NCI-H524 (cell line): ENCODE measurements at regions not wholly inside any gene's neighbourhood (a gene's known extent, or its start where the extent isn't known, plus 50 kb on each side); places are given as distances from the start of the nearest gene placed in this dataset.

ENCODE experiments used
- DNase-seq, 2 experiments: peaks; one replicate each; lab custom pipeline; 2025; lab: John Stamatoyannopoulos, UW

GRCh38 chrX:107502316-107502715 lies 52.9 kb downstream of the FRMPD3 start:
- no peak for DNase-seq

GRCh38 chrX:107504006-107504405 lies 54.6 kb downstream of the FRMPD3 start:
- no peak for DNase-seq

GRCh38 chrX:107505223-107505622 lies 55.8 kb downstream of the FRMPD3 start:
- DNase-seq = no peak

DNA sequence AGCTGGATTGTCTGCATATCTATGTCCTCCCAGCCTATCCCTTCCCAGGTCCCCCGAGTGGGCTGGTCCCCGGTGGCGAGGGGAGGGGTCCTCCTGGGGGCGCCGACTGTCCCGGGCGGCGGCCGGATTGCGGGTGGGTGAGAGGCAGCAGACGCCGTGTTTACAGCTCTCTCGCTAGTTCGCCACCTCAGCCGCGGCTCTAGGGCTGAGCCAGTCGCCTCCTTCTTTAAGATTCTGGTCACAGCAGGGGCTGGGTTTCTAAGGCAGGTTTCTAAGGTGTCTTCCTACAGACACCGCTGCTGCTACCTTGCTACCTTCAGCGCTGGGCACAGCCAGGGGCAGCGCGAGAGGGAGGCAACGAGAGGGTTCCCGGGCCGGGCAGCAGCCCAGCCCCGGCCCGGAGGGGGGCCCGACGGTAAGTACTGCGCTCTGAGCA lies 57.2 kb downstream of the FRMPD3 start:
- DNase-seq = no peak

DNA sequence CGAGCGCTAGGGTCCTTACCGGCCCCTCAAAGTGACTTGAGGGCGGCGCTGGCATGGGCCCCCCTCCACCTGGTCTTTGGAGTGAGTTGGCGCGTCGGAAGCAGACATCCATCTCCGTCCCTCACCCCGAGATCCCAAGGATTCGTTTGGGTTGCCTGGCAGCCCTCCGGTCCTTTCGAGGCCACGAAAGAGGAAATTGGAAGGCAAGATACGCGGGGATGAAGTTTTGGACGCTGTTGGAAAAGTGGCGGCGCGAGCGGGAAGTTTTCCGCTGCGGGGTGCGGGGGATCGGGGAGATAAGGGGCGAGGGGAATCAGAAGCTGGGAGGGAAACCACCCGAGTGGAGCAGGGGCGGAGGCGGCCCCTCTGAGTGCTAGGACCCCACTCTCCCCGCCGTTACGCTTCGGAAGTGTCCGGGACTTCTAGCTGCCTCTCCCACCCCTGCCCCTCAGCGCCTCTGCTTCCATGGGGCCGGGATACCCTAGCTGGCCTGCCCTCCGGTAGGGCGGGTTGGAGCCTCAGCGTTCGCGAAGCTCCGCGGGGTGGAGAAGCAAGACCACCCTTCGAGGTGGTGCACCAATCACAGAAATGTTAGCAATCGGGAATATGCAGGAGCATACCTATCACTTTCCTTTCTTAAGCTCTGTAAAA lies 57.8 kb downstream of the FRMPD3 start:
- no peak for DNase-seq

DNA sequence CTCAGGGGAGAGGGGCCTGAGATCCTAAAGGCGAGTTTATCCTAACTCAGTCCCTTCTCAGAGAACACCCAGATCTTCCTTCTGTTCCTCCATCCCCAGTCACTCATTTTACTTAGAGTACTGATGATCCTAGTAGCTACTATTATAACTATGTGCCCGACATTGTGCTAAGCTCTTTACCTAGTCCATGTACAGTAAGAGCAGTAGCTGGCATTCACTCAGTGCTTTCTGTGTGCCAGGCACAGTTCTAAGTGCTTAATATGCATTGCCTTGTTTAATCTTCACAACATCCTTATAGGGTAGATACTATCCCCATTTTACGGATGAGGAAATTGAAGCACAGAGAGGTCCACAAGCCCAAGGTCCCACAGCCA lies 58.3 kb downstream of the FRMPD3 start:
- DNase-seq = no peak

- no peak for DNase-seq
Measured at GRCh38 chrX:107508925-107509324, 59.5 kb downstream of the FRMPD3 start.

- peak in 1 of 2 experiments; percentile 6 for DNase-seq
Measured at GRCh38 chrX:107514944-107515343, 65.5 kb downstream of the FRMPD3 start.

GRCh38 chrX:107521877-107522586 lies 72.6 kb downstream of the FRMPD3 start:
- no peak for DNase-seq

GRCh38 chrX:107522901-107523300 lies 73.4 kb downstream of the FRMPD3 start:
- no peak for DNase-seq

DNA sequence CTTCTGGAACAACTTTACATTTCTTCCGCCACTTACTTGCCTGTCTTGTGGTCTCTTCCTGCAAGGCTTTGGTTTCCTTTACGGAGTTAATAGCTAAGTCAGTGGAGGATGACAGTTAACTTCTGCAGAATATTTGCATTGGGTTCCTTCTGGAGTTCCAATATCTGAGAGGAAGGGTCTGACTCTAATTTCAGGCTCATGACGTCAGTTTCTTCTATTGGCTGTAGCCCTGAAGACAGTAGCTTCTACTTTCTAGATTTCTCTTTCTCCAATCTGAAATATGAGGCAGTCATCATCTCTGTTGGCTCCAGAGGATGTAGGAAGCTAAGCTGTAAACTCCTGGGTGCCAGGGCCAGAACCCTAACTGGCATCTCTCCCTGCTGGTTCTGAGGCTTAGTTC lies 76.7 kb downstream of the FRMPD3 start:
- no peak for DNase-seq

DNA sequence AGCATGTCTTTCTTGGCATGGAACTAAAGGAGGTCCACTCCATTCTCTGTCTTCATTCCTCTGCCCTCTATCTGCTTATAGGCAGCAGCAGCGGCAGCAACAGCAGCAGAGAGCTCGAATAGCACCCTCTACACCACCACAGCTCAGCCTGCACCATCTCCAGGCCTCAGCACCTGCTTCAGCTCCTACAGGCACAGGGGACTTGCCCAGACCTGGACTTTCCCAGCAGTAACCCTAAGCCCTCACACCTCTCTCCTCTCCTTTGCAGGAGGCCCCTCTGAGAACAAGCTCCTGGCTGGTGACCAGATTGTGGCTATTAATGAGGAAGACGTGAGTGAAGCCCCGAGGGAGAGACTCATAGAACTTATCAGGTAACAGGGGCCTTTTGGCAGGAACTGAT lies 80.7 kb downstream of the FRMPD3 start:
- DNase-seq = no peak

GRCh38 chrX:107537815-107538214 lies 88.4 kb downstream of the FRMPD3 start:
- peak; percentile 44 to 54 for DNase-seq

DNA sequence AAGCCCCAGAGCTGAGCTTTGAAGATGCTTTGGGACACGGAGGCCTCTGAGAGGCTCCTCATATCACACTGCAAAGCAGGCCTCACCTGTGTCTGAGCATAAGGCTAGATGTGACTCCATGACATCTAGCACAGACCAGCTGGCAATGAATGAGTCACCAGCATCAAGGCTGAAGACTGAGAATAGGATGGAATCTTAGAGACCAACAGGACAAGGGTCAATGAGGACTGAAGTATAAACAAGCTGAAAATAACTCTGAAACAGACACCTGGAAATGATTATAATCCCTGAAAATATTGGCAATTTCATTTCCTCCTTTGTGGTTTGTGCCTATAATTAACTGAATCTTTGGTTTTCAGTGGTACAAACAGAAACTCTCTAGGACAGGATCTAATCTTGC lies 87.1 kb upstream of the PRPS1 start:
- DNase-seq = no peak

DNA sequence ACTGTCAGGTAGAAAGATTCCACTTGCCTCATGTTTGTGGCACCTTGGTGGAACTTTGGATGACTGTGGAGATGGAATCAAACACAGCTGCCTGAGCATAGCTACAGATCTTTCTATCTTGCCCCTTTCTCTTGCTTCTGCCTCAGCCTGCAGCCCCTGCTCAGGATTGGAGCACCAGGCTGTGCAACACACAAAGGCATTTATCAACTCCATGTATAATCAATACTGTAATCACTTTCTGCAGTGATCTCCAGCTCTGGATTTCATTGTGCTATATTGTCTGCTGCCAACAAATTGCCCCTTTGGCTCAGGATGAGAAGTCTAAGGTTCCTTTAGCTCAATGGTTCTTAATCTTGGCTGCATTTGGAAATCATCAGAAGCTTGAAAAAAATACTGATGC lies 86.3 kb upstream of the PRPS1 start:
- DNase-seq = no peak

DNA sequence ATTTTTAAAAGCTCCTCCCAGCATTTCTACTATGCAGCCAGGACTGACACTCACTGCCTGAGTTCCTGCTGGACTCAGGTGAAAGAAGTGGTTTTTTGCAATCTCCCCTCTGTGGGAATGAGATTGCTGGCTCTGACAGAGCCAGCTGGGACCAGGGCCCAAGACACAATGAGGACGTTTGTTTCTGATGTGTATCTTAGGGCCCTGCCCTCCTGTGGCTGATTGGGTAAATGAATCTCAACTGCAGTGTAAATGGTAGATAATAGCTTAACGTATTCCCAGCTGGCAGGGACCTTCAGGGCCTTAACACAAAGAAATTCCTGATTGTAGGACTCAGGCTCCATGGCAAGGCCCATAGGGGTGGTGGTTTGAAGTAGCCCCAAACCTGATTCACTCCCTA lies 85.8 kb upstream of the PRPS1 start:
- DNase-seq = peak; percentile 23 to 63

DNA sequence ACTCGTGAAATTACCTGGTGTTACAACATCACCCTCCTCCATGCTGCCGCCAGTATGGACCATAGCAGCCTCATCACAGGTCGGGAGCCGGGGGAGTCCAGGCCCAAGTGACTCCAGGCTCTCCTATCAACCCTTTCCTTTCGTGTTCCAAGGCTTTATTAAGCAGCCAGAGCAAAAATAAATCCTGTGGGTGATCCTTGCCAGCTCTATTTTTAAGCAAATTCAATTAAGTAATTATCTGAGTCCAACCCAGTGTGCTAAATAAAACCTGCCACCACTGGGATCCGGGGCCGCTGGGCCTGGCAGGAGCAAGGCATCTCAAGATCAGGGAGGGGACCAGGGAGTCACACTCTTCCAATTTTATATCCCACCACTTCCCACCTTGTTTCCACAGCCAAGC lies 80.7 kb upstream of the PRPS1 start:
- no peak for DNase-seq

DNA sequence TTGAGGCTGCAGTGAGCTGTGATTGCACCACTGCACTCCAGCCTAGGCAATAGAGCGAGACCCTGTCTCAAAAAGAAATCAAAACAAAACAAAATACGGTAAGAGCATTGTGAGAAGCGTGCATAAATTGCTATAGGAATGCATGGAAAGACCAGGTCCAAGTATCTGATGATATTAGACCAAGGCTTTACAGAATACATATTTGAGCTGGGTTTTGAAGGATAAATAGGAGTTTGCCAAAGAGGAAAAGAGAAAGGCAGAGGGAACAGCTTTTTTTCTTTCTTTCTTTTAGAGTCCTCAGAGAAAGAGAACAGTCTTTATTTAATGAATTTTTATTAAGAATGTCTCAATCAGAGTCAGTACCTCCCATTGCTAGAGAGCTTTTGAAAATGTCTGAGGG lies 79.5 kb upstream of the PRPS1 start:
- no peak for DNase-seq

DNA sequence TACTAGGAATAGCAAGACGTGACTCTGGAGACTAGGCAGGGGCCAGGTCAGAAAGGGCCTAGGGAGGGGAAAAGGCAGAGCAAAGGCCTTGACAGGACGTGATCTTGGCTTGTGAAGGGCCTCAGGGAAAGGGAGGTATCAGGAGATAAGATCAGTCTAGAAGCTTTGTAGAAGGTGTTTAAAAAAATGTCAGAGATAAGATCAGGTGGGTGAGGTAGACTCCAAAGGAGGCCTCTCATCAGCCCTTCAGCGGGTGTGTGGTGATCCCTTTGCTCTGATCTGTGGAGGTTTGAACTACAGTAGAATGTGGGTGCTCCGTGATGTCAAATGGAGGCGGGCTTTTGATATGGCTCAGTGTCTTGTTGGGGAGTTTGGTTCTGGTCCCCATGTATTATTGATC lies 78.8 kb upstream of the PRPS1 start:
- DNase-seq = no peak

DNA sequence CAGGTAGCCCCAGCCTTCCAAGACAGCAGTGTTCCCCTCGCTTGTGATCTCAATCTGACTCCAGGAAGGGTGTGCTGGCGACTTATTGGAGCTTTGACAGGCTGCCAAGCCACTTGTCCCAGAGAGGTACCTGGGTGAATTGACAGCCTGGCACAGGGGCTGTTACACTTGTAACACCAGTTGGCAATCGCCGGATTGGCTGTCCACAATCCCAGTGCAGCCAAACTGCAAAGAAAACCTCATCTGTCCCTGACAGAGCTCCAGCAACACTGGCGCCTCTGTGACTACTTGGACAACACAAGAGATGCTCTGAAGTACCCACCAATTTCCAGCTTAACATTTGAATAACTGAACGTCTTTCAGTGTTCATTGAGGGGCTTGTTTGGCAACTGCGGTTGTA lies 76.8 kb upstream of the PRPS1 start:
- DNase-seq = no peak

DNA sequence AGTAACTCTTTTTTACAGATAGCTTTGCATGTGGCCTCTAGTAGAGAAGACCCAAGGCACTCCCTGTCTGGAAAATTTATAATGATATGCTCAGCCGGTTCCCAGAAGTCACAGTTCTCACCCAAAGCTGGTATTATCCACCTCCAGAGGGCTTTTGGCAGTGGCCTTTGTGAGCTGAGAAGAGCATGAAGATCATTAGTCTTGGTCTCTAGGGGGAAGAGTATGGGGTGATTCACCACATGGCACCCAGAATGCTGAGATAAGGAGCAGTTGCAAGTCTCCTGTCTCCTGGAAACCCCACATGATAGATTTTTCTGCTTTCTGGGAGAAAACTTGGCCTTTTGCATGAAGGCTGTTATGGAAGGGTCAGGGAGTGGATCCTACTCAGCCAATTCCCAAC lies 75.4 kb upstream of the PRPS1 start:
- DNase-seq = no peak

DNA sequence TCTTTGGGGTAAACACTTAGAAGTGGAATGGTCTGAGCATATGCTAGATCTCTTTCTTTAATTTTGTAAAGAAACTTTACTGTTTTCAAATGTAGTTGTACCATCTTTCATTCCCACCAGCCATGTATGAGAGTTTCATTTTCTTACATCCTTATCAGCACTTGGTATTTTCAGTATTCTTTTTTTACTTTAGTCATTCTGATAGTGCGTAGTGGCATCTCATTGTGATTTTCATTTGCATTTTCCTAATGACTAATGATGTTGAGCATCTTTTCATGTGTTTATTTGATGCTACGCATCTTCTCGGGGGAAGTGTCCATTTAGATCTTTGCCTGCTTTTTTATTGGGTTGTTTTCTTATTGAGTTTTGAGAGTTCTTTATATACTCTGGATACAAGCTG lies 71.3 kb upstream of the PRPS1 start:
- no peak for DNase-seq

- no peak for DNase-seq
Measured at GRCh38 chrX:107559506-107559905, 68.8 kb upstream of the PRPS1 start.

DNA sequence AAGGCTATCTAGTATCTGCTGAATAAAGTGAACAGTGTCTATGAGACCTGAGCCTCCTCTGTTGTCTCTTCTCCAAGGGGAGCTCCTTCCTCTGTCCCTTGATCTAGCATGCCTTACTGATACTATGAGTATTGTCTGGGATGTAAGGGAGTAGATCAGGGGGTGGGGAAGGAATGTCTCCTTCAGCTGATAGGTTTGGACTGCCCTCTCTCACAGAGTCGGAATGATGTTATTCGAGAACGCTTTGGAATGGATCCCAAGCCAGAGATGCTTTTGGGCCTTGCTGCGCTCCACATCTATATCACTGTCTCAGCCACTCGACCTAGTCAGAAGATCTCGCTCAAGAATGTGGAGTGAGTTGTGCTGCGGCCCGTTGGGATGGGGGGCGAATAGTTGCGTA lies 68.3 kb upstream of the PRPS1 start:
- no peak for DNase-seq
